ENCODE measurements at regions not wholly inside any gene's neighbourhood (a gene's known extent, or its start where the extent isn't known, plus 50 kb on each side); places are given as distances from the start of the nearest gene placed in this dataset.
"Not testable (repeated sequence)": the region's sequence is repeated elsewhere in the genome, so short reads cannot be mapped to it uniquely, and the experiment has no call there.

- Histone ChIP-seq H3K27ac (no peak overlapping the region), H3K9me3 (ENCODE audit: severe bottlenecking) (no peaks in the 10 kb centered on the region), H3K27me3 (ENCODE audit: insufficient read depth, low read depth, severe bottlenecking) (no peaks in the 10 kb centered on the region), H3K36me3 (no peaks in the 10 kb centered on the region), H3K4me3 (ENCODE audit: low read depth, low read length) (no peak overlapping the region)
- DNase-seq, result no peak
- TF ChIP-seq CTCF (IDR thresholded peaks at IDR 0.05; ENCODE audit: low read depth, low read length), result no peak
Measured at GRCh38 chr15:69616558-69616957, 163.9 kb downstream of the RPLP1 start.

GRCh38 chr15:69617144-69617543 is 164.5 kb downstream of the RPLP1 start:
- H3K9me3 ChIP-seq (ENCODE audit: severe bottlenecking); H3K27me3 ChIP-seq (ENCODE audit: insufficient read depth, low read depth, severe bottlenecking); H3K4me3 ChIP-seq (ENCODE audit: low read depth, low read length); DNase-seq; H3K36me3 ChIP-seq; H3K27ac ChIP-seq: not testable (repeated sequence)

- Histone ChIP-seq H3K27me3 (ENCODE audit: insufficient read depth, low read depth, severe bottlenecking) (no peaks in the 10 kb centered on the region), H3K27ac (no peak overlapping the region), H3K9me3 (ENCODE audit: severe bottlenecking) (no peaks in the 10 kb centered on the region), H3K4me3 (ENCODE audit: low read depth, low read length) (no peak overlapping the region), H3K36me3 (no peaks in the 10 kb centered on the region)
- TF ChIP-seq CTCF (IDR thresholded peaks at IDR 0.05; ENCODE audit: low read depth, low read length), result no peak
- no peak for DNase-seq
Measured at GRCh38 chr15:69623392-69624154, 171.0 kb downstream of the RPLP1 start.

- Histone ChIP-seq H3K36me3 (no peaks in the 10 kb centered on the region), H3K9me3 (ENCODE audit: severe bottlenecking) (no peaks in the 10 kb centered on the region), H3K4me3 (ENCODE audit: low read depth, low read length) (no peak overlapping the region), H3K27me3 (ENCODE audit: insufficient read depth, low read depth, severe bottlenecking) (no peaks in the 10 kb centered on the region), H3K27ac (no peak overlapping the region)
- DNase-seq, result no peak
- TF ChIP-seq CTCF (IDR thresholded peaks at IDR 0.05; ENCODE audit: low read depth, low read length), result no peak
Measured at GRCh38 chr15:69624155-69624520, 171.5 kb downstream of the RPLP1 start.

- no peak for DNase-seq
- Histone ChIP-seq H3K36me3 (no peaks in the 10 kb centered on the region), H3K9me3 (ENCODE audit: severe bottlenecking) (no peaks in the 10 kb centered on the region), H3K27me3 (ENCODE audit: insufficient read depth, low read depth, severe bottlenecking) (no peaks in the 10 kb centered on the region), H3K4me3 (ENCODE audit: low read depth, low read length) (no peak overlapping the region), H3K27ac (no peak overlapping the region)
- TF ChIP-seq CTCF (IDR thresholded peaks at IDR 0.05; ENCODE audit: low read depth, low read length), result no peak
Measured at GRCh38 chr15:69624816-69625215, 172.2 kb downstream of the RPLP1 start.

GRCh38 chr15:69625328-69625727 is 172.7 kb downstream of the RPLP1 start:
- no peak for TF ChIP-seq CTCF (IDR thresholded peaks at IDR 0.05; ENCODE audit: low read depth, low read length)
- H3K27me3 ChIP-seq (ENCODE audit: insufficient read depth, low read depth, severe bottlenecking), result no peaks in the 10 kb centered on the region
- H3K4me3 ChIP-seq (ENCODE audit: low read depth, low read length), result no peak overlapping the region
- H3K27ac ChIP-seq, result no peak overlapping the region
- no peaks in the 10 kb centered on the region for H3K9me3 ChIP-seq (ENCODE audit: severe bottlenecking)
- H3K36me3 ChIP-seq, result no peaks in the 10 kb centered on the region
- no peak for DNase-seq

Measured in WERI-Rb-1 (cell line).